Endothelial cell of umbilical vein (primary cell): ENCODE measurements at regions not wholly inside any gene's neighbourhood (a gene's known extent, or its start where the extent isn't known, plus 50 kb on each side); places are given as distances from the start of the nearest gene placed in this dataset.

Experiments used
- BruUV-seq: library from RNA; stranded (reverse); fragments of 400-500 nt; replicated peaks from 2 replicates; lab custom pipeline; 2021; lab: Mats Ljungman, UMichigan
- CTCF ChIA-PET: fragments of 300-600, 350-600 bp; sonication (Branson Sonifier 250); formaldehyde crosslinking; loops from one replicate; lab custom pipeline; 2021; ENCODE audit warnings: antibody characterized with exemption, inconsistent platforms; lab: Charles Lee
- POLR2A ChIA-PET: fragments of 300-600, 350-600 bp; sonication (Branson Sonifier 250); formaldehyde crosslinking; loops from one replicate; lab custom pipeline; 2021; ENCODE audit warnings: antibody characterized with exemption, inconsistent platforms; lab: Charles Lee
- DNase-seq: peaks from one replicate; pipeline ENCODE4 v3.0.0-alpha.2; 2011; ENCODE audit warnings: low read depth, low spot score
- FAIRE-seq: peaks from 2 replicates; lab custom pipeline; 2011; peaks lifted over from hg19 to GRCh38; lab: Jason Lieb, UNC
- H2AFZ ChIP-seq: 2 replicates; pipeline ENCODE4 v1.6.0; 2012; ENCODE audit warnings: low read depth, low read length, control low read depth, inconsistent platforms
- H3K27ac ChIP-seq: 2 replicates; pipeline ENCODE4 v1.5.1; 2011; ENCODE audit warnings: low read depth, mild to moderate bottlenecking, control low read depth, low read length, moderate library complexity; ENCODE audit not compliant: insufficient read depth
- H3K27me3 ChIP-seq, 2 experiments: 2 replicates each; pipeline versions ENCODE4 v1.6.0 to v1.6.1; 2011; ENCODE audit warnings: low read length in 2 of 2, mixed read lengths in 1 of 2; ENCODE audit not compliant: control insufficient read depth in 2 of 2, insufficient read depth in 2 of 2
- H3K36me3 ChIP-seq, 2 experiments: 2 replicates in 1 of 2; 3 replicates in 1 of 2; pipeline ENCODE4 v1.5.1; 2011; ENCODE audit warnings: low read length in 2 of 2, mild to moderate bottlenecking in 1 of 2, moderate library complexity in 1 of 2; ENCODE audit not compliant: control insufficient read depth in 2 of 2, insufficient read depth in 2 of 2; ENCODE audit errors: extremely low read depth in 1 of 2
- H3K4me1 ChIP-seq: 3 replicates; pipeline ENCODE4 v1.5.1; 2011; ENCODE audit warnings: mild to moderate bottlenecking, low read length; ENCODE audit not compliant: control insufficient read depth, insufficient read depth; ENCODE audit errors: extremely low read depth
- H3K4me2 ChIP-seq: 2 replicates; pipeline ENCODE4 v1.6.1; 2011; ENCODE audit warnings: low read length, control low read depth, mixed read lengths; ENCODE audit not compliant: insufficient read depth
- H3K4me3 ChIP-seq, 3 experiments: fragments of 200-600 bp in 1 of 3; sonication (generic), shearing (Covaris generic) in 1 of 3; replicated peaks in 1 of 3; 2 replicates each; pipeline ENCODE4 v1.5.1; 2011 to 2016; ENCODE audit warnings: control low read depth in 3 of 3, low read length in 3 of 3, mild to moderate bottlenecking in 2 of 3, inconsistent platforms in 1 of 3, low read depth in 1 of 3, moderate library complexity in 1 of 3; ENCODE audit not compliant: insufficient read depth in 1 of 3
- H3K79me2 ChIP-seq: 2 replicates; pipeline ENCODE4 v1.6.0; 2012; ENCODE audit warnings: low read length, inconsistent platforms; ENCODE audit not compliant: control insufficient read depth, insufficient read depth
- H3K9ac ChIP-seq: replicated peaks from 2 replicates; pipeline ENCODE3; 2011; ENCODE audit warnings: low read length, control low read depth; ENCODE audit not compliant: insufficient read depth; ENCODE audit errors: extremely low read depth
- H3K9me1 ChIP-seq: replicated peaks from 3 replicates; pipeline ENCODE4 v1.6.0; 2011; ENCODE audit warnings: mild to moderate bottlenecking, low read length; ENCODE audit not compliant: control insufficient read depth, insufficient read depth; ENCODE audit errors: extremely low read depth
- H3K9me3 ChIP-seq: replicated peaks from 2 replicates; pipeline ENCODE4 v1.5.1; 2012; ENCODE audit warnings: low read length, inconsistent platforms; ENCODE audit not compliant: control insufficient read depth, insufficient read depth
- H4K20me1 ChIP-seq: replicated peaks from 2 replicates; pipeline ENCODE3; 2011; ENCODE audit warnings: mild to moderate bottlenecking, low read length; ENCODE audit not compliant: control insufficient read depth, insufficient read depth; ENCODE audit errors: extremely low read depth
- EZH2 ChIP-seq: IDR thresholded peaks from 2 replicates; pipeline ENCODE4 v1.6.1; 2012; ENCODE audit warnings: borderline replicate concordance, low read depth, mild to moderate bottlenecking, moderate library complexity, low read length, inconsistent platforms; ENCODE audit not compliant: severe bottlenecking
- FOS ChIP-seq: IDR thresholded peaks from 2 replicates; pipeline ENCODE4 v1.6.1; 2011; ENCODE audit warnings: mild to moderate bottlenecking, low read length, moderate library complexity, borderline replicate concordance; ENCODE audit not compliant: insufficient read depth
- GATA2 ChIP-seq: IDR thresholded peaks from 2 replicates; pipeline ENCODE4 v1.7.0; 2011; ENCODE audit warnings: low read depth, mild to moderate bottlenecking, moderate library complexity, mixed read lengths, low read length; ENCODE audit not compliant: insufficient read length, insufficient read depth
- JUN ChIP-seq: IDR thresholded peaks from 2 replicates; pipeline ENCODE4 v1.6.1; 2011; ENCODE audit warnings: borderline replicate concordance, low read depth; ENCODE audit not compliant: insufficient read length, insufficient read depth
- MYC ChIP-seq: IDR thresholded peaks from one replicate; pipeline ENCODE4 v1.6.1; 2011; ENCODE audit warnings: mild to moderate bottlenecking, low read depth, low read length
- POLR2A ChIP-seq: IDR thresholded peaks from 2 replicates; pipeline ENCODE4 v1.6.1; 2012; ENCODE audit warnings: low read depth, mild to moderate bottlenecking, control low read depth, low read length
- POLR2AphosphoS5 ChIP-seq: IDR thresholded peaks from 2 replicates; pipeline ENCODE4 v1.6.1; 2012; ENCODE audit warnings: low read depth, mild to moderate bottlenecking, control low read depth, low read length, moderate library complexity; ENCODE audit not compliant: insufficient read depth
- dilution Hi-C: fragments of 300-500 bp; cut with MboI; formaldehyde crosslinking; loops from one replicate; pipeline ENCODE4 v1.15.0; 2019; ENCODE audit warnings: low sequenced_read_pairs; ENCODE audit not compliant: extremely low pct_ligation_motif_present
- intact Hi-C: fragments of 100-400 bp; cut with micrococcal nuclease; formaldehyde crosslinking; loops from one replicate; pipeline ENCODE4 v1.10.0; 2022
- TF ChIP-seq, protein P1 (sequence below), 2 donors: IDR thresholded peaks; 1 replicate in 1 of 2; 2 replicates in 1 of 2; pipeline ENCODE4 v1.5.1; 2011; ENCODE audit warnings: low read length in 2 of 2, mild to moderate bottlenecking in 2 of 2, moderate library complexity in 2 of 2, control low read depth in 1 of 2, inconsistent platforms in 1 of 2, low read depth in 1 of 2; ENCODE audit not compliant: insufficient read depth in 1 of 2; ENCODE audit errors: extremely low read depth in 1 of 2
- TF ChIP-seq, protein P2 (sequence below): IDR thresholded peaks from 2 replicates; pipeline ENCODE4 v1.6.1; 2011; ENCODE audit not compliant: insufficient read depth, insufficient read length

DNA sequence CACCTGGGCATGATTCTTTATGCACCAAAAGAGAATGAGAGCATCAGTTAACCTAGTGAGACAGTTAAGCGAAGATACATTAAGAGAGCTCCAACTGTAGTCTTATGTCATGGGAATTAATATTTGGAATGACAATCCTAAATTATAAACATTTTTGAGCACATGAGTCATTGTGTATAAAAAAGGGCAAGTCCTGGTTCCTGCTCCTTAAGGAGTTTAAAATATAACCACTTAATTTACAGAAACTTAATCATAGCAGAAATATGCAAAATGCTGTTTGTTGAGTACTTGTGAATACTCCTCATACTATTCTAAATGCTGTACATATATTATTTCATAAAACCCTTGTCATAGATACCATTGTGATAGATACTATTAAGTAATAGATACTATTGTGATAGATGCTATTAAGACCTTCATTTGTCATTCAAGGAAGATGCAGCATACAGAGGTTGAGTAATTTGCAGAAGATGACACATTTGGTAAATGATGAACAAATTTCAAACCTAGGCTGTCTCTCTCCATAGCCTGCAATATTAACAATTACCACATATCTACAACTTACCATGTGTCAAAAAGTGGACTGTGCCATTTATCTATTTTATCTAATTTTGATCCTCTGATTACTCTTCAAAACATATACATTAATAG is 301.0 kb downstream of the TBC1D4 start:
- H3K79me2 ChIP-seq: no peaks in the 10 kb centered on the region
- intact Hi-C loops (loop anchor here (5.0 to 10.0 kb wide), 4 partner anchors 186 to 939 kb away; no protein-coding TSS in a partner anchor), dilution Hi-C loops (no loop called here)
- H3K4me2 ChIP-seq: peak overlapping the region; percentile 76
- peak overlapping the region; percentile 39 for H3K9ac ChIP-seq
- H3K9me3 ChIP-seq: no peaks in the 10 kb centered on the region
- no peaks in the 10 kb centered on the region for H3K36me3 ChIP-seq
- TF ChIP-seq FOS (peak; percentile 48), JUN (peak; percentile 39), POLR2A (no peak)
- H3K9me1 ChIP-seq: no peaks in the 10 kb centered on the region
- ChIA-PET POLR2A (no interaction called here), CTCF (interaction anchor here (0.9 kb wide), 1 partner anchor 39 kb away, joined by 3 read pairs; no protein-coding TSS in a partner anchor)
- BruUV-seq: no TSS peak
- H3K4me3 ChIP-seq: no peak overlapping the region
- peaks cover 25% of the 10 kb centered on the region for H3K4me1 ChIP-seq
- peak overlapping the region; percentile 65 for H3K27ac ChIP-seq
- FAIRE-seq (no peak), DNase-seq (peak; percentile 65)
- no peaks in the 10 kb centered on the region for H4K20me1 ChIP-seq
- no peaks in the 10 kb centered on the region for H3K27me3 ChIP-seq
- no peak overlapping the region for H2AFZ ChIP-seq

DNA sequence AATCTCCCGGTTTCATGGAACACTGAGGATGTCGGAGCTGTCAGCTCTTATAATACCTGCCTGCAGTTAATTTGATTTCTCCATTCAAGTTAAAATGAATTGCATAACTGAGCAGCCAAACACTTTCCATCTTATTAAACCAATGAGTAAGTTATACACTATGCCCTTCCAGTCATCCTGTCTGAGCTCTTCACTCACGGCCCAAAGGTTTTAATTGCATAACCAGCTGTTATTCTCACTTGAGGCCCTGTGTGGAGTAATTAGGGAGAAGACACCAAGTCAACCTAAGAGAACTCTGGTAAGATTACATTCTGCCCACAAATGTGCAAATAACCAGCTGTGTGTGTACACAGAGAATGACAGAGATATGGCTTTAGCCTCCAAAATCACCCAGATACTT is 303.5 kb downstream of the TBC1D4 start:
- no peak overlapping the region for H2AFZ ChIP-seq
- FAIRE-seq: no peak

More for the DNA sequence above, 303.5 kb downstream of the TBC1D4 start:
- ChIA-PET POLR2A (no interaction called here), CTCF (no interaction called here)
- no peak overlapping the region for H3K9ac ChIP-seq
- no peaks in the 10 kb centered on the region for H3K9me1 ChIP-seq
- intact Hi-C loops (no loop called here), dilution Hi-C loops (no loop called here)
- no peaks in the 10 kb centered on the region for H3K79me2 ChIP-seq
- H3K4me2 ChIP-seq: no peak overlapping the region
- H3K4me1 ChIP-seq: peaks cover 28% of the 10 kb centered on the region
- no peak for DNase-seq
- no TSS peak for BruUV-seq
- no peaks in the 10 kb centered on the region for H3K9me3 ChIP-seq
- H3K4me3 ChIP-seq: no peak overlapping the region
- H3K27ac ChIP-seq: no peak overlapping the region
- H3K27me3 ChIP-seq: no peaks in the 10 kb centered on the region
- H4K20me1 ChIP-seq: no peaks in the 10 kb centered on the region
- no peak for TF ChIP-seq GATA2
- no peak for TF ChIP-seq JUN
- TF ChIP-seq EZH2: no peak
- TF ChIP-seq, protein P1, sequence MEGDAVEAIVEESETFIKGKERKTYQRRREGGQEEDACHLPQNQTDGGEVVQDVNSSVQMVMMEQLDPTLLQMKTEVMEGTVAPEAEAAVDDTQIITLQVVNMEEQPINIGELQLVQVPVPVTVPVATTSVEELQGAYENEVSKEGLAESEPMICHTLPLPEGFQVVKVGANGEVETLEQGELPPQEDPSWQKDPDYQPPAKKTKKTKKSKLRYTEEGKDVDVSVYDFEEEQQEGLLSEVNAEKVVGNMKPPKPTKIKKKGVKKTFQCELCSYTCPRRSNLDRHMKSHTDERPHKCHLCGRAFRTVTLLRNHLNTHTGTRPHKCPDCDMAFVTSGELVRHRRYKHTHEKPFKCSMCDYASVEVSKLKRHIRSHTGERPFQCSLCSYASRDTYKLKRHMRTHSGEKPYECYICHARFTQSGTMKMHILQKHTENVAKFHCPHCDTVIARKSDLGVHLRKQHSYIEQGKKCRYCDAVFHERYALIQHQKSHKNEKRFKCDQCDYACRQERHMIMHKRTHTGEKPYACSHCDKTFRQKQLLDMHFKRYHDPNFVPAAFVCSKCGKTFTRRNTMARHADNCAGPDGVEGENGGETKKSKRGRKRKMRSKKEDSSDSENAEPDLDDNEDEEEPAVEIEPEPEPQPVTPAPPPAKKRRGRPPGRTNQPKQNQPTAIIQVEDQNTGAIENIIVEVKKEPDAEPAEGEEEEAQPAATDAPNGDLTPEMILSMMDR (IDR thresholded peaks at IDR 0.05; ENCODE audit: extremely low read depth in 1 of 2, insufficient read depth in 1 of 2, low read depth in 1 of 2, low read length in 2 of 2): no peak
- TF ChIP-seq POLR2A: no peak
- no peak for TF ChIP-seq MYC
- TF ChIP-seq POLR2AphosphoS5: no peak
- TF ChIP-seq FOS: no peak
- TF ChIP-seq, protein P2, sequence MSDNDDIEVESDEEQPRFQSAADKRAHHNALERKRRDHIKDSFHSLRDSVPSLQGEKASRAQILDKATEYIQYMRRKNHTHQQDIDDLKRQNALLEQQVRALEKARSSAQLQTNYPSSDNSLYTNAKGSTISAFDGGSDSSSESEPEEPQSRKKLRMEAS: no peak
- no peaks in the 10 kb centered on the region for H3K36me3 ChIP-seq
